ENCODE measurements at regions not wholly inside any gene's neighbourhood (a gene's known extent, or its start where the extent isn't known, plus 50 kb on each side); places are given as distances from the start of the nearest gene placed in this dataset.
"Not testable (repeated sequence)": the region's sequence is repeated elsewhere in the genome, so short reads cannot be mapped to it uniquely, and the experiment has no call there.

DNA sequence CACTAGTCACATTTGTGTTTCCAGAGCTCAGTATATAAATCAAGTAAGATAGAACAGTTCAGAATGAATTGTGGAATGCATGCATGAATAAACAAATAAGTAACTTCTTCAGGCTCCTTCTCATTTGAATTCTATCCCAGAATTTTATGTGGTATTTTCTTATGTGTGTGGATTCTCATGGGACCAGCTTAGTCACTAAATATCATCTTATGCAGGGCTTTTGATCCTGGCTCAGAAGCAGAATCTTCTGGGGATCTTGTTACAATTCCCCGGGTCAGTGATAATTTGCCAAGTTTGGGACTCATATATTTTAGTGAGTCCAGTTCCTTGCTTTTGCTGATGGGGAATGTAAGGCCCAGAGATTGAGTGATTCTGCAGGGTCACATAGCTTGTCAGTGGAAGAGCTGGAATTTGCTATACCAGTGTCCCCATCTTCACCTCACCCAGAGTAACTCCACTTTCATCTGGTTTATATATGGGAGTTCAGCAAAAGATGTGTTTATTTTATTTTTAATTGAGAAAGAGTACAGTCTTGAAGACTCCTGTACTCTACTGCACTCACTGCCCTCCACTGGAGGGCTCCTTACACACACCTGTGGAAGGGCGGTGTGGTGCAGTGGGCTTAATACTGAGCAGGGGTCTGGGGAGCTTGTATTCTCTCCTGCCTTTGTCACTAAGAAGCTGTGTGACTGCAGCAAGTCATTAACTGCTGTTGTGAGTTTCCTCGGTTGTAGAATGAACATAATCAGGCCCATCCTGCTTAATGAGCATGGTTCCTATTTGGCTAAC, 198.2 kb upstream of the CXorf66 start:
- DNase-seq (ENCODE audit: low spot score): no peak

DNA sequence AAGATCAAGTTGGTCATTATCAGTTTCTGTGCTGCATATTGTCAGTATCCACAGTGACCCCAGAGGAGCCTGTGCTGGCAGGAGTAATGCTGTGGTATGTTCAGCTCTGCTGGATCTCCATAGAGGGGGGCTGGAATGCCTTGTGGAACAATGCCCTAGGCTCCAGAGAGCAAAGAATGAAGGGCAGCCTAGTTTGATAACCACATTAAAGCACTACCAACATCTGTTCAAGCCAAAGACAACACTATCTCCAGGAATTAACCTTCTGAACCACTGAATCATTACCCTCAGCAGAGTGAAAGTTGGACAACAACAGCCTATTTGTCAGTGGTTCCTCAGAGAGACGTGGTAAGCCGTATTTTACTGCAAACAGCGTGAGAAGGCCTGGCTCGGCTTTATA, 192.3 kb upstream of the CXorf66 start:
- no peak for DNase-seq (ENCODE audit: low spot score)

DNA sequence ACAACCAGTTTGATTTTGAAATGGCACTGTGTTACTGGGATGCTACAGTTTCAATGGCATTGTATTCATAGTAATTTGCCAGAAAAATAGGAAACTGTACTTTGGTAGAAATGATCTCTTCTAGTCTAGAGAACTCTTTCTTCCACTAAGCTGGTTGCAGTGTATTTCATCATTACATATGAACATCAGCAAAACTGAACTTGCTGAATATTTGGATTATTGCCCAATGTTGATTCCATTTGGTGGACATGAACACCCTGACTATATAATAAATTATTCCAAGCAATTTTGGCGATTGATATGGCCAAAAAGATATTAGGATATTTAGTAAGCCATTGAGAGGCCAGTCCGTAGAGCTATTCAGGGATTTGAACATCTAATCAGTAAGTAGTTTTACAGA, 191.8 kb upstream of the CXorf66 start:
- DNase-seq (ENCODE audit: low spot score): no peak

DNA sequence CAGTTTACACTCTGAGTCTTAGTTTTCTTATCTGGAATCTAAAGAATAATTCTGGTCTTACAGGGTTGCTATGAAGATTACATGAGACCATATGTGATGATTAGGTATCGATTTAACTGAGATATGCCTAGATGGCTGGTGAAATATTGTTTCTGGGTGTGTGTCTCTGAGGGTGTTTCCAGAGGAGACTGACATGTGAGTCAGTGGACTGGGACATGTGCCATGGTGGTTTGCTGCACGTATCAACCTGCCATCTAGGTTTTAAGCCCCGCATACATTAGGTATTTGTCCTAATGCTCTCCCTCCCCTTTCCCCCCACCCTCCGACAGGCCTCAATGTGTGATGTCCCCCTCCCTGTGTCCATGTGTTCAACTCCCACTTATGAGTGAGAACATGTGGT, 186.0 kb upstream of the CXorf66 start:
- DNase-seq (ENCODE audit: low spot score): no peak

DNA sequence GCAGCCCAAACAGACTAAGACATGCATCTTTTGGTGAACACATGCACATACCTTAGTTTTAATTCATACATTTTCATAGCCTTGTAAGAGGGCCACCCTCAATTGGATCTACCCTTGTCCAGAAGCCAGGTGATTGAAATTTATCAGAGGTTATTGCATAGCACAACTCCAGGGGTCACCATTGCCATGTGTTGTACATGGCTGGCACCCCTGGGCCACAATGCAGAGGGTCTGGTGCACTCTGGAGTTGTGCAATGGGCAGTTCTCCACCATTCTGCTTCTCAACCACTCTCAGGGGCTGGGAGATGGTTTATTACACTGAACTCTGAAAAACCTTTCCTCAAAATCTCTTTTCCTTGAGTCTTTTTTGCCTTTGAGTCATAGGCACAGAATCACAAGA, 184.4 kb upstream of the CXorf66 start:
- no peak for DNase-seq (ENCODE audit: low spot score)

DNA sequence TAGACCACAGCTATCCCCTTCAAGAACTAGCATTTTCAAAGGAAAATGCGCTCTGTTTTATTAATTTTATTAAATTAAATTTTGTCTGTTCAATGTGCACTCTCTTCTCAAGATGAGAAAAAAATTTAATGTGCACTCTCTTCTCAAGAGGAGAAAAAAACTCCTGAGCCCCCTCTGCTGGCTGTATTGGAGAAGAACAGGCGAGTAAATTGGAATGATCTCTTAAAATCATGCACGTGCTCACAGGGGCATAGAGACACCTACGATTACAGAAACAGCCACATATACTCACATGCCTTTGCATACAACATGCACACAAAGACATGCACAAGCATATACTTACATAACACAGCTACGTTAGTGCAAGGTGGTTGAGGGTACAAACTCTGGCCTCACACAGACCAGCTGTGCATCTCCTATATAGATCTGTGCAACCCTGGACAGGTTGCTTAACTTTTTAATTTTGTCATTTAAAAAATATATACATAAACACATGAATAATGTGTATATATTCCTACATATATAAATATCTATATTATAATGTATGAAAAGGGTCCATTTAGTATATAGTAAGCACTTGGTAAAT, 176.2 kb upstream of the CXorf66 start:
- peak; percentile 54 for DNase-seq (ENCODE audit: low spot score)

DNA sequence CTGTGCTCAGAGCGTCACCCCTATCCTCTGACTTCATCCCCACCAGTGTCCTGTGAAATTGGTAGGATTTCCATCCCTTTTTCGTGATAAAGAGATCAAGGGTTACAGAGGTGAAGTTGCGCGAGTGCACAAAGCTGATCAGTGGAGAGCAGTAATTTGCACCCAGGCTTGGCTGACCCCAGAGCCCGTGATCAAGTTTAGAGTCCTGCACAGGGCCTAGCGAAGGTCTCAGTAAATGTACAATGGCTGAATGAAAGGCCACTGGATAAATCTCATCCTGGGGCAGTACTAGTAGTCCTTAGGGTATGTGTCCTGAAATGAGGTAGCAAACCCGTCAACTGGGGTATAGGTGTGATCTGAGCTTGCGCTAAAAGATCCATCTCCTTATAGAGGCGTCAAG, 173.2 kb upstream of the CXorf66 start:
- DNase-seq (ENCODE audit: low spot score): not testable (repeated sequence)

DNA sequence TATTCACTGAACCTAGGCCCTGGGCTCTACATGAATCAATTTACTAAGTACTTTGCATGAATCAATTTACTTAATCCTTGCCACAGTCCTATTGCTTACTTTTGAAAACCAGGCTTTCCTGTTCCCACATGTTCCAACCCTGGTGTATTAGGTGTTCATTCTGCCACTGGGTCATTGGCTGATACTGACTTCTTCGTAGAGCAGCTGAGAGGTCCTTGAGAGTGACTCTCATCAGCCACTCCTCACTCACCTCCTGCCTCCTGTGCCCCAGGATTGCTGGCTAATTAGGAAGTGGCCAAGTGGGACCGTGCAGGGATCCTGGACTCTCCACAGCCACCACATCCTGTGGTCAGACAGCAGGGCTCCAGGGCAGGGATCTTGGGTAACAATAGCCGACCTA, 172.7 kb upstream of the CXorf66 start:
- DNase-seq (ENCODE audit: low spot score): not testable (repeated sequence)

DNA sequence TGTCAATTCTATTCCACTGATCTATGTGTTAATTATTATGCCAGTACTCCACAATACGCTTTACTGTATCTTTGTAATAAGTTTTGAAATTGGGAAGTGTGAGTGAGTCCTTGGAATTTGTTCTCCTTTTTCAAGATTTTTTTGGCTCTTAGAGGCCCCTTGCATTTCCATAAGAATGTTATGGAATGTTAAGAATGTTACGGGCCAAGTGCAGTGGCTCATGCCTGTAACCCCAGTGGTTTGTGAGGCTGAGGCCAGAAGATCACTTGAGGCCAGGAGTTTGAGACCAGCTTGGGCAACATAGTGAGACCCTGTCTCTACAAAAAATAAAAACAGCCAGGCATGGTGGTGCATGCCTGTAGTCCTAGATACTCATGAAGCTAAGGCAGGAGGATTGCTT, 167.6 kb upstream of the CXorf66 start:
- DNase-seq (ENCODE audit: low spot score): no peak

DNA sequence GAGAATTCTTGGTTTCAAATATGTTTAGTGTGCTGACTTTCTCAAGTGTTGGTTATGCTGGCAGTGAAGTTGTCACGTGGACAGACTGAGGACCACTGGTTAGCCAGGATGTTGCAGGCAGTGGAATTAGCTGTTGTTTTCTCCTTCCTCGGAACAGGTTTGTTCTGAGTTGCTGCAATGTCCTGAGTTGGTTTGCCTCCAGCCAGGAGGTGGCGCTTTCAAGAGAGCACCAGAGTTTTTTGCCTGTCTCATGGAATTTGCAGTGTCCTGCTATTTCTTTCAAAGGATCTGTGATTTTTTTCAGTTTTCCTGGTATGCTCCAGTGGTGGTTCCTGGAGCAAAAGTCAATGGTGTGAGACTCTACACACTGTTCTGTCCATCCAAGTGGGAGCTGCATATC, 158.1 kb upstream of the CXorf66 start:
- no peak for DNase-seq (ENCODE audit: low spot score)

DNA sequence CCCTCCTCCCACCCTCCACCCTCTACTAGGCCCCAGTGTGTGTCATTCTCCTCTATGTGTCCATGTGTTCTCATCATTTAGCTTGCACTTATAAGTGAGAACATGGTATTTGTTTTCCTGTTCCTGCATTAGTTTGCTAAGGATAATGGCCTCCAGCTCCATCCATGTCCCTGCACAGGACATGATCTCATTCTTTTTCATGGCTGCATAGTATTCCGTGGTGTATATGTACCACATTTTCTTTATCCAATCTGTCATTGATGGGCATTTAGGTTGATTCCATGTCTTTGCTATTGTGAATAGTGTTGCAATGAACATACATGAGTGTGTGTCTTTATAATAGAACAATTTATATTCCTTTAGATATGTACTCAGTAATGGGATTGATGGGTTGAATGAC, 148.7 kb upstream of the CXorf66 start:
- DNase-seq (ENCODE audit: low spot score): not testable (repeated sequence)

DNA sequence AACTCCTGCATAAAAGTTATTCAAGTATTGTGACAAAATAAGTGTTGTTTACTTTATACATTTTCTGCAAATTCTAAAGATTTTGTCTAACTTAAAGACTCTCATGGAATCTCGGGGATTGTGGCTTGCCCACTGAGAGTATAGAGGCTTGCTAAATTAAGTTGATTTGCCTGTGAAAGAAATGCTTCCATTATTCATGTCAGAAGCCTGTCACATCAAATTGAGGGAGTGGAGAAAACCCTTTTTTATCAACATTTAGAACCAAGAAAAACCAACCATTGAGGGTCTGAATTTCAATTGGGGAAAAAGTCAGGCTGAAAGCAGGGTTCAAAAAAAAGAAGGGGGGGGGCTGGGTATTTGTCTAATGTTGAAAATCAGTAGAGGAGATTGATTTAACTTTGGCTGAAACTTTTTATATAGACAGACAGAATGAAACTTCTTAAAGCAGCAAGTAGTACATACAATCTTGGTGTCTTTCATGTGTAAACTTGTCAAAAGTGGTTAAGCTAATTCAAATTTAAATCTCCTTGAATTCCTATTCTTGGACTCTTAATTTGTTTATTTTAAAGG, 144.8 kb upstream of the CXorf66 start:
- DNase-seq (ENCODE audit: low spot score): no peak

DNA sequence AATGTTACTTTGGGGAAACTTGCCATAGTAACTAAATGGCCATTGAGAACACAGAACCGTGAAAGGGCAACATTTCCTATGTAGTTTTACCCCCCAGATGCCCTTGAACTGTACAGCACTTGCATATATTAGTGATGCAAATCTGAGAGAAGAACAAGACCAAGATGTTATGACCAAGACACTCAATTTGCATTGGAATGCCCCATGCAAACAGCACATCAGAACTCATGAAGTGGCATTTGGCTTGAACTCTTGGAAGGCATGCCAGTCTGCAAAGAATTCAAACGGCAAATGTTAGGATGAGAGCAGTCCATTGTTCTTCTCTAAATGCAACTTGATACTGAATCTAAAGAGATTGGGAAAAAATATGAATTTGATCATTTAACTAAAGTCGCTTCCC, 139.4 kb upstream of the CXorf66 start:
- no peak for DNase-seq (ENCODE audit: low spot score)

DNA sequence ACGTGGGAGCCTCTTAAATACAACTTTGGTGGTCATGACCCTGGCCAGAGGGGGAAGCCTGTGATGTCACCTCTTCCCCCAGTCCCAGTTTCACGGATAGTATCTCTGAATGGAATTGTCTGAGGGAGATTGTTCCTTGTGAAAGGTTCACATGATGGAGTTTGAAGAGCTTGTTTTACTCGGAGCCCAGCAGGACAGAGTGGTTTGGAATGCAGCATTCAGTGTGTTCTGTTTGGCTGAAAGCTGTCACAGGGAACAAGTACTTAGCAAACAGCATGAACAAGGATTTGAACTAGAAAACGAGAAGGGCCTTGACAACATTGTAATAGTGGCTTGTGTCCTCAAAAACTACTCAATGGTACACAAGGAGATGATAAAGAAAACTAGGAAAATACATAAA, 133.9 kb upstream of the CXorf66 start:
- DNase-seq (ENCODE audit: low spot score): no peak

DNA sequence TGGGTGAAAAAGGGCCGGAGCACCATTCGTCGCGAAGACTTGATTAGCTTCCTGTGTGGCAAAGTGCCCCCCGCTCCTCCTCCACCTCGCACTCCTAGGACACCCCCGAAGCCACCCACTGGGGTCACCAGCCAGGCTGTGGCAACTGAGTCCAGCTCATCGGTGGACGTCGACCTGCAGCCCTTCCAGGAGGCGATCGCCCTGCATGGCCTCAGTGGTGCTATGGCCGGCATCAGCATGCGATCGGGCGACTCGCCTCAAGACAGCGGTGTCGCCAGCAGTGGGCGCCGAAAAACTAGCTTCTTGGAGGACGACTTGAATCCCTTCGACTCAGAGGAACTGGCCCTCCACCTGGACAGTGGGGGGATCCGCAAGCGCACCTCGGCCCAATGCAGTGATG, 126.8 kb upstream of the CXorf66 start:
- no peak for DNase-seq (ENCODE audit: low spot score)

DNA sequence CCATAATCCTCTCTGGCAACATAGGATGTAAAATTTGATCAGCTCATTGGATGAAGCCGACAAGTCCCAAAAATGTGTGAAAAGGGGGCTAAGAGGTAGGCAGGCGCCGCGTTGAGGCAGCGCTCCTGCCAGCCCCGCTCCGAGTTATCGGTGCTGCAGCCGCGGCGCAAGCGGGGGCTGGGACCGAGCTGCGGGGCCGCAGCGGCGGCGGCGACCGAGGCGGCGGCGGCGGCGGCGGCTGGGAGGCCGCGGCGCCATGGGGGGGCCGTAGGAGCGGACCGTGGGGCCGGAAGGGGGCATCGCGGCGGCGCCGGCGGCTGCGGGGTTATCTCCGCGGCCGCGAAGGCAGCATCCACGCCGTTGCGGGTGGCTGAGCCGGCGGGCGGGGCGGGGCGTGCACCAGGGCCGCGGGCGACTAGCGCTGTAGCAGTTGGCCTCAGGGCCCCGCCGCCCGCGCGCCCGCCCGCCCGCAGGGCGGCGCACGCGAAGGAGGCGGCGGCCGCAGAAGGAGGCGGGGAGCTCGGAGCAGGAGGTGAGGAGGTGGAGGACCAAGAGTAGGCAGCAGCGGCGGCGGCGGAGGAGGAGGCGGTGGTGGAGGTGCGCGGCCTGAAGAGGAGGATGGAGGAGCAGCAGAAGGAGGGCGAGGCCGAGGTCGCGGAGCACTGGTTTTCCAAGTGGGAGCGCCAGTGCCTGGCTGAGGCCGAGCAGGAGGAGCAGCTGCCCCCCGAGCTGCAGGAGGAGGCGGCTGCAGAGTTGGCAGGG, 126.0 kb upstream of the CXorf66 start:
- no peak for DNase-seq (ENCODE audit: low spot score)

DNA sequence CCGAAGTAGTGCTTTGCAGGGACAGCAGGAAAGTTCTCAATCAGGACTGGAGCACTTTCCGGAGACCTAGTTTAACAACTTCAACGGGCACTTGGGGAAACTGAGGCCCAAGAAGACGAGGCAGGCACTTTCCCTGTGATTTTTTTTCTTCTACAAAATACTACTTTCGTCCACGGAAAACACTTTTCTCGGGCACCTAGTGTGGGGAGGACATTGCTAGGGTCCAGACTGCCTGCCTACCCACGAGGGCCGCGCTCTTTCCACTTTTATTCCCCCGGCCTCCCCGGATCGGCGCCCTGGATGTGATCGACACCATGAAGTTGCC, 125.4 kb upstream of the CXorf66 start:
- no peak for DNase-seq (ENCODE audit: low spot score)

DNA sequence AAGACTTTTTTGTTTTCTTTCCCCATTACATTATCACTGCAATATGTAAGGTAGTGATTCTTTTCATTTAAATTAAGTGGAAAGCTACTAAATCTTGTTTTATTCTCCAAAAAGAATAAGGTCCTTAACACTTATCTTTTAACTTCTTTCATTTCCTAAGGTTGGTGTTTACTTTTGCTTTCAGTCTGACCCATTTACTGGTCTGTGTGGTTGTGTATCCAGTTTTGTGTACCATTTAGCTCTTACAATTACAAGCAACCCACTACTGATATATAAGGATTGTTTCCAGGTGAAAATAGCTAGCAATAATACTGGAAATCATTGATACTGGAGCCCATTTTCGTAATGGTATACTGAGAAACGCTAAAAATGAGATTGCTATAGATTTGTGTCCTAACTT, 123.1 kb upstream of the CXorf66 start:
- DNase-seq (ENCODE audit: low spot score): no peak

DNA sequence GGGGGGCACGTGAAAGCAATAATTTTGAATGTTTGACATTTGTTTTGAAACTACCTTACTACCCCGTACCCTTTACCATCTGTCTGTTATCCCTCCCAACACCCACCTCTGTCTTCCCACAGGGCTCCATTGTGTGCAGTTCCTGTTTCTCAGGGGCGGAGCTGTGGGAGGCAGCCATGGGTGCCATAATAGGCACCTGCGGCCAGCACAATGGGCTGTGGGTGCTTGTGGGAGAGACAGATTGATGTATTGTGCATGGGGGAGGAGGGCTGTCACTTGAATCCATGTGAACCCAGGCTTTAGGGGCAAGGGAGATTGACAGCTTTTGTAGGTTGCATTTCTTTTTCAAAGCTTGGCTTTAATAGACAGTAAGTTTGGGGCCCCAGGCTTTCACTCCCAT, 122.6 kb upstream of the CXorf66 start:
- no peak for DNase-seq (ENCODE audit: low spot score)

DNA sequence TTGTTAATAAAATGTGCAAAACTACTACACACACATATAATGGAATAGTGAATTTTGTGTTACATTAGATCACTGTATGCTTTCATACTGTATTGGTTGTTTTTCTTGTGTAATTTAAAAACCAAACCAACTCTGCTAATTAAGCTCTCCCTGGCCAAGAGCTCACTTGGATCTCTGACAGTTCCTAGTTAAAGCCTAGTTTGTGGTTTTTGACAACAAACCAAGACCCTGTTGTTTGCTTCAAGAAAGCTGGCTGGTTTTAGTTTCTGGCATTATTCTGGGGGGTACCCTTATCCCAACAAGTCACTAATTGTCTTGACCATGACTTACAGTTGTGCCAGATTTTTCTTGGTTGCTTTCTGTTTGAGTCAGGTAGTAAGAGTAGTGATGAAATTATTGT, 121.4 kb upstream of the CXorf66 start:
- no peak for DNase-seq (ENCODE audit: low spot score)

DNA sequence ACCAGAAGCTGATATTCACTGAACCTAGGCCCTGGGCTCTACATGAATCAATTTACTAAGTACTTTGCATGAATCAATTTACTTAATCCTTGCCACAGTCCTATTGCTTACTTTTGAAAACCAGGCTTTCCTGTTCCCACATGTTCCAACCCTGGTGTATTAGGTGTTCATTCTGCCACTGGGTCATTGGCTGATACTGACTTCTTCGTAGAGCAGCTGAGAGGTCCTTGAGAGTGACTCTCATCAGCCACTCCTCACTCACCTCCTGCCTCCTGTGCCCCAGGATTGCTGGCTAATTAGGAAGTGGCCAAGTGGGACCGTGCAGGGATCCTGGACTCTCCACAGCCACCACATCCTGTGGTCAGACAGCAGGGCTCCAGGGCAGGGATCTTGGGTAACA, 109.5 kb upstream of the CXorf66 start:
- DNase-seq (ENCODE audit: low spot score): not testable (repeated sequence)

DNA sequence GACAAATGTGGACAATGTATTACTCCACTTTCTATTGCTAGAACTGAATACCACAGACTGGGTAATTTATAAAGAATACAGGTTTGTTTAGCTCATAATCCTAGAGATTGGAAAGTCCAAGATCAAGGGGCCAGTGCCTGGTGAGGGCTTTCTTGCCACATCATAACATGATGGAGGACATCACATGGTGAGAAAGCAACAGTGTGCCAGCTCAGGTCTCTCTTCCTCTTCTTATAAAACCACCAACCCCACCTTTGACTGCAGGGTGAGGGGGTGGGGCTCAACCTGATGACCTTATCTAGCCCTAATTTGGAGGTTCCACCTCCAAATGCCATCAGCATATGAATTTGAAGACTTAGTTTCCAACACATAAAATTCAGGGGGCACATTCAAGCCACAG, 105.7 kb upstream of the CXorf66 start:
- no peak for DNase-seq (ENCODE audit: low spot score)

Data from NAMALWA (cell line).